ENCODE measurements at regions not wholly inside any gene's neighbourhood (a gene's known extent, or its start where the extent isn't known, plus 50 kb on each side); places are given as distances from the start of the nearest gene placed in this dataset.

GRCh38 chr7:67502929-67503328 is 506.3 kb downstream of the TYW1 start:
- no peak for TF ChIP-seq CTCF (IDR thresholded peaks at IDR 0.05; ENCODE audit: partially characterized antibody, unreplicated experiment)
- Mint-ChIP-seq H3K27ac (ENCODE audit: unreplicated experiment) (no peak overlapping the region), H3K9me3 (ENCODE audit: unreplicated experiment) (peaks cover under 1% of the 10 kb centered on the region)

GRCh38 chr7:67505449-67505848 is 508.8 kb downstream of the TYW1 start:
- H3K4me1 Mint-ChIP-seq (ENCODE audit: low read depth, unreplicated experiment): no peaks in the 10 kb centered on the region
- H3K4me3 Mint-ChIP-seq (ENCODE audit: unreplicated experiment): no peak overlapping the region
- TF ChIP-seq CTCF (IDR thresholded peaks at IDR 0.05; ENCODE audit: partially characterized antibody, unreplicated experiment): no peak
- H3K27me3 Mint-ChIP-seq (ENCODE audit: unreplicated experiment): no peaks in the 10 kb centered on the region
- H3K27ac Mint-ChIP-seq (ENCODE audit: unreplicated experiment): no peak overlapping the region
- H3K9me3 Mint-ChIP-seq (ENCODE audit: unreplicated experiment): no peaks in the 10 kb centered on the region
- H3K36me3 Mint-ChIP-seq (ENCODE audit: unreplicated experiment): no peaks in the 10 kb centered on the region
- no peak for DNase-seq

More at GRCh38 chr7:67502929-67503328, 506.3 kb downstream of the TYW1 start:
- Mint-ChIP-seq H3K4me1 (ENCODE audit: low read depth, unreplicated experiment) (no peaks in the 10 kb centered on the region), H3K27me3 (ENCODE audit: unreplicated experiment) (peaks cover 2% of the 10 kb centered on the region), H3K36me3 (ENCODE audit: unreplicated experiment) (no peaks in the 10 kb centered on the region), H3K4me3 (ENCODE audit: unreplicated experiment) (no peak overlapping the region)
- no peak for DNase-seq

GRCh38 chr7:67512481-67512880 is 515.8 kb downstream of the TYW1 start:
- H3K9me3 Mint-ChIP-seq (ENCODE audit: unreplicated experiment): peaks cover 2% of the 10 kb centered on the region
- H3K4me3 Mint-ChIP-seq (ENCODE audit: unreplicated experiment): no peak overlapping the region
- TF ChIP-seq CTCF (IDR thresholded peaks at IDR 0.05; ENCODE audit: partially characterized antibody, unreplicated experiment): no peak
- DNase-seq: no peak
- no peak overlapping the region for H3K27ac Mint-ChIP-seq (ENCODE audit: unreplicated experiment)
- no peaks in the 10 kb centered on the region for H3K27me3 Mint-ChIP-seq (ENCODE audit: unreplicated experiment)
- H3K4me1 Mint-ChIP-seq (ENCODE audit: low read depth, unreplicated experiment): peaks cover under 1% of the 10 kb centered on the region
- H3K36me3 Mint-ChIP-seq (ENCODE audit: unreplicated experiment): no peaks in the 10 kb centered on the region

- peaks cover 1% of the 10 kb centered on the region for H3K4me1 Mint-ChIP-seq (ENCODE audit: low read depth, unreplicated experiment)
- no peak for TF ChIP-seq CTCF (IDR thresholded peaks at IDR 0.05; ENCODE audit: partially characterized antibody, unreplicated experiment)
- H3K27me3 Mint-ChIP-seq (ENCODE audit: unreplicated experiment): no peaks in the 10 kb centered on the region
- no peak for DNase-seq
- H3K9me3 Mint-ChIP-seq (ENCODE audit: unreplicated experiment): peaks cover 2% of the 10 kb centered on the region
- H3K36me3 Mint-ChIP-seq (ENCODE audit: unreplicated experiment): no peaks in the 10 kb centered on the region
- H3K27ac Mint-ChIP-seq (ENCODE audit: unreplicated experiment): no peak overlapping the region
- no peak overlapping the region for H3K4me3 Mint-ChIP-seq (ENCODE audit: unreplicated experiment)
Measured at GRCh38 chr7:67518580-67518979, 521.9 kb downstream of the TYW1 start.

- no peak for DNase-seq
- H3K27me3 Mint-ChIP-seq (ENCODE audit: unreplicated experiment): no peaks in the 10 kb centered on the region
- no peaks in the 10 kb centered on the region for H3K36me3 Mint-ChIP-seq (ENCODE audit: unreplicated experiment)
- H3K27ac Mint-ChIP-seq (ENCODE audit: unreplicated experiment): no peak overlapping the region
- TF ChIP-seq CTCF (IDR thresholded peaks at IDR 0.05; ENCODE audit: partially characterized antibody, unreplicated experiment): no peak
- peaks cover 1% of the 10 kb centered on the region for H3K4me1 Mint-ChIP-seq (ENCODE audit: low read depth, unreplicated experiment)
- no peak overlapping the region for H3K4me3 Mint-ChIP-seq (ENCODE audit: unreplicated experiment)
- H3K9me3 Mint-ChIP-seq (ENCODE audit: unreplicated experiment): peaks cover 2% of the 10 kb centered on the region
Measured at GRCh38 chr7:67519171-67519570, 522.5 kb downstream of the TYW1 start.
